ENCODE measurements at regions not wholly inside any gene's neighbourhood (a gene's known extent, or its start where the extent isn't known, plus 50 kb on each side); places are given as distances from the start of the nearest gene placed in this dataset.

DNA sequence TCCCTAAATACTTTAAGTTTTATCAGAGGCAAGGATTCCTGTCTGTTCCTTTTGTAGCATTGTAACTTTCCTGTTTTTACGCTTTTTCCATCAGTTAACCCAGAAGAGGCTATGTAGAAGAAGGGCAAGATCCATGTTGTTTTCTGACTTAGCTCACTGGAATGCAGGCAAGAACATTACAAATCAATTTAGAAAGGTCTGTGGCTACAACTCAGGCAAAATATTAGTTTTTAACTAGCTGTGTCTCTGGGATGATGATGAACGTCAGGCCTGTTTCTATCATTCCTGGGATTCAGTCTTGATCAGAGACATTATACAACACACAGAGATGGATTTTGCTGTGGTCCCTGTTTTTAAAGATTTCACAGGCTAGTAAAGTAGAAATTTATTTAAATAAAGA is 813.0 kb upstream of the POU3F4 start:
- H3K9ac ChIP-seq (ENCODE audit: control insufficient read depth, insufficient read depth, low read length) = no peak overlapping the region
- H3K9me3 ChIP-seq (replicated peaks; ENCODE audit: control insufficient read depth, insufficient read depth, low read length) = no peaks in the 10 kb centered on the region
- TF ChIP-seq SIX5 (IDR thresholded peaks at IDR 0.05; ENCODE audit: low read depth, low read length, severe bottlenecking) = no peak
- no peak for TF ChIP-seq ESRRA (IDR thresholded peaks at IDR 0.05; ENCODE audit: low read length)
- TF ChIP-seq SMAD1 (IDR thresholded peaks at IDR 0.05; ENCODE audit: low read depth, partially characterized antibody) = no peak
- TF ChIP-seq HCFC1 (IDR thresholded peaks at IDR 0.05; ENCODE audit: low read length) = no peak
- no peak for TF ChIP-seq RFX5 (IDR thresholded peaks at IDR 0.05; ENCODE audit: low read depth, low read length)
- H3K27me3 ChIP-seq (replicated peaks in 1 of 2; ENCODE audit: control insufficient read depth in 2 of 2, insufficient read depth in 2 of 2, low read length in 1 of 2) = no peaks in the 10 kb centered on the region
- RAD21 ChIA-PET (ENCODE audit: unreplicated experiment) = no interaction called here
- H3K27ac ChIP-seq (ENCODE audit: control insufficient read depth, insufficient read depth) = no peak overlapping the region
- H3K4me2 ChIP-seq (ENCODE audit: control insufficient read depth, insufficient read depth) = no peak overlapping the region
- POLR2A ChIA-PET = no interaction called here
- H3K4me1 ChIP-seq (ENCODE audit: control insufficient read depth, insufficient read depth, low read length) = no peaks in the 10 kb centered on the region
- intact Hi-C loops (cut with micrococcal nuclease; ENCODE audit: unreplicated experiment) (no loop called here), in situ Hi-C loops (cut with MboI) (no loop called here)
- no peaks in the 10 kb centered on the region for H4K20me1 ChIP-seq (ENCODE audit: control insufficient read depth, insufficient read depth)
- no TSS peak for BruUV-seq (replicated peaks)
- DNase-seq (ENCODE audit: low read depth, low spot score) (no peak), FAIRE-seq (no peak), ATAC-seq (no peak)
- SMC1A ChIA-PET (ENCODE audit: uncharacterized antibody, unreplicated experiment) = interaction anchor here (0.6 to 1.2 kb wide), 3 partner anchors 19 to 720 kb away, joined by 3 read pairs; no protein-coding TSS in a partner anchor
- H2AFZ ChIP-seq (ENCODE audit: control insufficient read depth, low read depth, low read length) = no peak overlapping the region
- no peaks in the 10 kb centered on the region for H3K36me3 ChIP-seq (ENCODE audit: control insufficient read depth in 2 of 2, insufficient read depth in 2 of 2, low read length in 1 of 2)
- H3K4me3 ChIP-seq = no peak overlapping the region
- WGBS (ENCODE audit: insufficient coverage, insufficient replicate concordance, low lambda C conversion rate, missing lambda C conversion rate) = 35% methylated on average over 2 of the region's 2 CpGs
- H3K79me2 ChIP-seq (ENCODE audit: control insufficient read depth, insufficient read depth, low read length) = no peaks in the 10 kb centered on the region
- CTCF ChIA-PET = interaction anchor here (1.4 kb wide), 1 partner anchor 19 kb away, joined by 4 read pairs; no protein-coding TSS in a partner anchor

DNA sequence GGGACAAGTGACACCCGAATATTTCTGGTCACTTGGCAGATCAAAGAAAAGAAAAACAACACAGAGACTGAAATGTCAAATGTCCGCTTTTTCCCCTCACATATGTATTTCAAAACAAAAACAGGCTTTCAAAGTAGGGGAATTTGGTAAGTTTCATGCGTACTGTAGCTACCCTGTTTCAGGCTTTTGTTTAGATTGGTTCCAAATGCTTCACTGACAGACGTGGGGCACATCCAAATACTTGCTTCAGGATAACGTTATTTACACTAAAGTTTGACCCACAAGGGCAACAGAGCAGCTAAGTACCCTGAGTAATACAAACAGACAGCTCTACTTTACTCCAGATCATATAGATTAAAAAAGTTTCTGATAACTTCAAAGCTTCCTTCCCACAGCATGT is 804.5 kb upstream of the POU3F4 start:
- H4K20me1 ChIP-seq (ENCODE audit: control insufficient read depth, insufficient read depth) = no peaks in the 10 kb centered on the region
- no peak overlapping the region for H3K9ac ChIP-seq (ENCODE audit: control insufficient read depth, insufficient read depth, low read length)
- intact Hi-C loops (cut with micrococcal nuclease; ENCODE audit: unreplicated experiment) = loop anchor here (10.0 kb wide), 1 partner anchor 1899 kb away; the partner anchor contains the start of gene BRWD3
- RAD21 ChIA-PET (ENCODE audit: unreplicated experiment) = no interaction called here
- H3K27ac ChIP-seq (ENCODE audit: control insufficient read depth, insufficient read depth) = no peak overlapping the region
- H3K4me3 ChIP-seq = no peak overlapping the region
- DNase-seq (ENCODE audit: low read depth, low spot score) (no peak), ATAC-seq (no peak; the same call in 2 of the 3 replicates), FAIRE-seq (no peak)
- H3K9me3 ChIP-seq (replicated peaks; ENCODE audit: control insufficient read depth, insufficient read depth, low read length) = no peaks in the 10 kb centered on the region
- in situ Hi-C loops (cut with MboI) = no loop called here
- SMC1A ChIA-PET (ENCODE audit: uncharacterized antibody, unreplicated experiment) = interaction anchor here (1.7 kb wide), 1 partner anchor 9 kb away, joined by 4 read pairs; no protein-coding TSS in a partner anchor
- CTCF ChIA-PET = interaction anchor here (1.0 to 1.2 kb wide), 2 partner anchors 17 to 27 kb away, joined by 3 to 4 read pairs; no protein-coding TSS in a partner anchor
- no peaks in the 10 kb centered on the region for H3K27me3 ChIP-seq (replicated peaks in 1 of 2; ENCODE audit: control insufficient read depth in 2 of 2, insufficient read depth in 2 of 2, low read length in 1 of 2)
- POLR2A ChIA-PET = no interaction called here
- no peak overlapping the region for H2AFZ ChIP-seq (ENCODE audit: control insufficient read depth, low read depth, low read length)
- H3K79me2 ChIP-seq (ENCODE audit: control insufficient read depth, insufficient read depth, low read length) = no peaks in the 10 kb centered on the region
- no peak overlapping the region for H3K4me2 ChIP-seq (ENCODE audit: control insufficient read depth, insufficient read depth)
- H3K36me3 ChIP-seq (ENCODE audit: control insufficient read depth in 2 of 2, insufficient read depth in 2 of 2, low read length in 1 of 2) = no peaks in the 10 kb centered on the region
- H3K4me1 ChIP-seq (ENCODE audit: control insufficient read depth, insufficient read depth, low read length) = no peaks in the 10 kb centered on the region
- no TSS peak for BruUV-seq (replicated peaks)
- WGBS (ENCODE audit: insufficient coverage, insufficient replicate concordance, low lambda C conversion rate, missing lambda C conversion rate) = 23% methylated on average over 5 of the region's 5 CpGs
- no peak for TF ChIP-seq TCF12 (IDR thresholded peaks at IDR 0.05; ENCODE audit: low read depth, low read length)
- no peak for TF ChIP-seq MYB (IDR thresholded peaks at IDR 0.05; ENCODE audit: borderline replicate concordance, low read depth, low read length)
- TF ChIP-seq, protein P1, sequence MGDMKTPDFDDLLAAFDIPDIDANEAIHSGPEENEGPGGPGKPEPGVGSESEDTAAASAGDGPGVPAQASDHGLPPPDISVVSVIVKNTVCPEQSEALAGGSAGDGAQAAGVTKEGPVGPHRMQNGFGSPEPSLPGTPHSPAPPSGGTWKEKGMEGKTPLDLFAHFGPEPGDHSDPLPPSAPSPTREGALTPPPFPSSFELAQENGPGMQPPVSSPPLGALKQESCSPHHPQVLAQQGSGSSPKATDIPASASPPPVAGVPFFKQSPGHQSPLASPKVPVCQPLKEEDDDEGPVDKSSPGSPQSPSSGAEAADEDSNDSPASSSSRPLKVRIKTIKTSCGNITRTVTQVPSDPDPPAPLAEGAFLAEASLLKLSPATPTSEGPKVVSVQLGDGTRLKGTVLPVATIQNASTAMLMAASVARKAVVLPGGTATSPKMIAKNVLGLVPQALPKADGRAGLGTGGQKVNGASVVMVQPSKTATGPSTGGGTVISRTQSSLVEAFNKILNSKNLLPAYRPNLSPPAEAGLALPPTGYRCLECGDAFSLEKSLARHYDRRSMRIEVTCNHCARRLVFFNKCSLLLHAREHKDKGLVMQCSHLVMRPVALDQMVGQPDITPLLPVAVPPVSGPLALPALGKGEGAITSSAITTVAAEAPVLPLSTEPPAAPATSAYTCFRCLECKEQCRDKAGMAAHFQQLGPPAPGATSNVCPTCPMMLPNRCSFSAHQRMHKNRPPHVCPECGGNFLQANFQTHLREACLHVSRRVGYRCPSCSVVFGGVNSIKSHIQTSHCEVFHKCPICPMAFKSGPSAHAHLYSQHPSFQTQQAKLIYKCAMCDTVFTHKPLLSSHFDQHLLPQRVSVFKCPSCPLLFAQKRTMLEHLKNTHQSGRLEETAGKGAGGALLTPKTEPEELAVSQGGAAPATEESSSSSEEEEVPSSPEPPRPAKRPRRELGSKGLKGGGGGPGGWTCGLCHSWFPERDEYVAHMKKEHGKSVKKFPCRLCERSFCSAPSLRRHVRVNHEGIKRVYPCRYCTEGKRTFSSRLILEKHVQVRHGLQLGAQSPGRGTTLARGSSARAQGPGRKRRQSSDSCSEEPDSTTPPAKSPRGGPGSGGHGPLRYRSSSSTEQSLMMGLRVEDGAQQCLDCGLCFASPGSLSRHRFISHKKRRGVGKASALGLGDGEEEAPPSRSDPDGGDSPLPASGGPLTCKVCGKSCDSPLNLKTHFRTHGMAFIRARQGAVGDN (IDR thresholded peaks at IDR 0.05) = no peak
- no peak for TF ChIP-seq PAX8 (IDR thresholded peaks at IDR 0.05)
- TF ChIP-seq ZNF622 (IDR thresholded peaks at IDR 0.05) = no peak
- no peak for TF ChIP-seq HDGF (IDR thresholded peaks at IDR 0.05)
- TF ChIP-seq, protein P2, sequence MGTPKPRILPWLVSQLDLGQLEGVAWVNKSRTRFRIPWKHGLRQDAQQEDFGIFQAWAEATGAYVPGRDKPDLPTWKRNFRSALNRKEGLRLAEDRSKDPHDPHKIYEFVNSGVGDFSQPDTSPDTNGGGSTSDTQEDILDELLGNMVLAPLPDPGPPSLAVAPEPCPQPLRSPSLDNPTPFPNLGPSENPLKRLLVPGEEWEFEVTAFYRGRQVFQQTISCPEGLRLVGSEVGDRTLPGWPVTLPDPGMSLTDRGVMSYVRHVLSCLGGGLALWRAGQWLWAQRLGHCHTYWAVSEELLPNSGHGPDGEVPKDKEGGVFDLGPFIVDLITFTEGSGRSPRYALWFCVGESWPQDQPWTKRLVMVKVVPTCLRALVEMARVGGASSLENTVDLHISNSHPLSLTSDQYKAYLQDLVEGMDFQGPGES (IDR thresholded peaks at IDR 0.05) = no peak
- TF ChIP-seq YBX1 (IDR thresholded peaks at IDR 0.05) = no peak
